Karpas-422 (cell line): ENCODE measurements at regions not wholly inside any gene's neighbourhood (a gene's known extent, or its start where the extent isn't known, plus 50 kb on each side); places are given as distances from the start of the nearest gene placed in this dataset.
"Not testable (repeated sequence)": the region's sequence is repeated elsewhere in the genome, so short reads cannot be mapped to it uniquely, and the experiment has no call there.

Experiments
- DNase-seq: peaks from one replicate; pipeline ENCODE4 v3.0.0-alpha.2; 2015
- H2AFZ ChIP-seq: fragments of 200-600 bp; sonication (generic); 2 replicates; pipeline ENCODE4 v1.6.1; 2014; ENCODE audit warnings: antibody characterized with exemption, low read length, mixed read lengths
- H3K27ac ChIP-seq: fragments of 200-600 bp; sonication (generic); 2 replicates; pipeline ENCODE4 v1.5.1; 2014; ENCODE audit warnings: mild to moderate bottlenecking, low read length, moderate library complexity
- H3K27me3 ChIP-seq: fragments of 200-600 bp; sonication (generic); 2 replicates; pipeline ENCODE4 v1.6.1; 2014; ENCODE audit warnings: low read length, mixed read lengths
- H3K36me3 ChIP-seq: fragments of 200-600 bp; sonication (generic); 2 replicates; pipeline ENCODE4 v1.6.1; 2014; ENCODE audit warnings: low read length, mixed read lengths; ENCODE audit not compliant: insufficient read depth
- H3K4me1 ChIP-seq: fragments of 200-600 bp; sonication (generic); 2 replicates; pipeline ENCODE4 v1.6.1; 2014; ENCODE audit warnings: mild to moderate bottlenecking, low read length, mixed read lengths
- H3K4me2 ChIP-seq: fragments of 200-600 bp; sonication (generic); 2 replicates; pipeline ENCODE4 v1.6.1; 2014; ENCODE audit warnings: low read length, low read depth, mild to moderate bottlenecking; ENCODE audit not compliant: poor library complexity, severe bottlenecking
- H3K4me3 ChIP-seq: fragments of 200-600 bp; sonication (generic); 2 replicates; pipeline ENCODE4 v1.5.1; 2014; ENCODE audit warnings: mild to moderate bottlenecking, antibody characterized with exemption, low read length, mixed read lengths
- H3K79me2 ChIP-seq: fragments of 200-600 bp; sonication (generic); 2 replicates; pipeline ENCODE4 v1.6.1; 2014; ENCODE audit warnings: mild to moderate bottlenecking, low read length, mixed read lengths
- H3K9ac ChIP-seq: fragments of 200-600 bp; sonication (generic); 2 replicates; pipeline ENCODE4 v1.6.0; 2014; ENCODE audit warnings: low read length
- H3K9me2 ChIP-seq: fragments of 200-600 bp; sonication (generic), shearing (Covaris generic); replicated peaks from 2 replicates; pipeline ENCODE4 v1.6.0; 2014; ENCODE audit warnings: mild to moderate bottlenecking, low read length, moderate library complexity; ENCODE audit not compliant: insufficient read depth
- H3K9me3 ChIP-seq: fragments of 300-700, 200-600 bp; sonication (generic); 2 replicates; pipeline ENCODE4 v1.6.1; 2014; ENCODE audit warnings: low read length, mixed read lengths
- H4K20me1 ChIP-seq: fragments of 200-600 bp; sonication (generic); 2 replicates; pipeline ENCODE4 v1.6.1; 2014; ENCODE audit warnings: mild to moderate bottlenecking, antibody characterized with exemption, low read length, low read depth; ENCODE audit not compliant: insufficient read depth

- H3K9ac ChIP-seq, result no peak overlapping the region
- H3K4me2 ChIP-seq, result no peak overlapping the region
- no peaks in the 10 kb centered on the region for H3K79me2 ChIP-seq
- no peaks in the 10 kb centered on the region for H3K27me3 ChIP-seq
- H3K27ac ChIP-seq, result no peak overlapping the region
- no peaks in the 10 kb centered on the region for H3K9me2 ChIP-seq
- H3K4me3 ChIP-seq, result no peak overlapping the region
- H4K20me1 ChIP-seq, result no peaks in the 10 kb centered on the region
- no peak for DNase-seq
- H2AFZ ChIP-seq, result no peak overlapping the region
- H3K4me1 ChIP-seq, result no peaks in the 10 kb centered on the region
- H3K9me3 ChIP-seq, result no peaks in the 10 kb centered on the region
- no peaks in the 10 kb centered on the region for H3K36me3 ChIP-seq
These were observed 267.0 kb upstream of the TCERG1L start for GRCh38 chr10:131578472-131578970.

- Histone ChIP-seq H3K4me1 (no peaks in the 10 kb centered on the region), H3K36me3 (no peaks in the 10 kb centered on the region), H2AFZ (no peak overlapping the region), H3K79me2 (no peaks in the 10 kb centered on the region), H3K27ac (no peak overlapping the region), H3K4me3 (no peak overlapping the region), H3K9ac (no peak overlapping the region), H4K20me1 (no peaks in the 10 kb centered on the region), H3K4me2 (no peak overlapping the region), H3K27me3 (no peaks in the 10 kb centered on the region), H3K9me3 (no peaks in the 10 kb centered on the region), H3K9me2 (no peaks in the 10 kb centered on the region)
- no peak for DNase-seq
These were observed 267.9 kb upstream of the TCERG1L start for GRCh38 chr10:131579251-131580071.

- no peak overlapping the region for H3K9ac ChIP-seq
- no peaks in the 10 kb centered on the region for H3K79me2 ChIP-seq
- no peak overlapping the region for H3K4me3 ChIP-seq
- no peaks in the 10 kb centered on the region for H3K36me3 ChIP-seq
- no peak overlapping the region for H3K27ac ChIP-seq
- no peaks in the 10 kb centered on the region for H4K20me1 ChIP-seq
- H3K9me3 ChIP-seq, result no peaks in the 10 kb centered on the region
- no peak overlapping the region for H3K4me2 ChIP-seq
- no peaks in the 10 kb centered on the region for H3K4me1 ChIP-seq
- no peaks in the 10 kb centered on the region for H3K27me3 ChIP-seq
- H2AFZ ChIP-seq, result no peak overlapping the region
- DNase-seq, result no peak
- no peaks in the 10 kb centered on the region for H3K9me2 ChIP-seq
These were observed 268.6 kb upstream of the TCERG1L start for GRCh38 chr10:131580076-131580652.

- Histone ChIP-seq H4K20me1 (no peaks in the 10 kb centered on the region), H3K79me2 (no peaks in the 10 kb centered on the region), H2AFZ (no peak overlapping the region), H3K27ac (no peak overlapping the region), H3K9ac (no peak overlapping the region), H3K9me2 (no peaks in the 10 kb centered on the region), H3K4me2 (no peak overlapping the region), H3K27me3 (no peaks in the 10 kb centered on the region), H3K36me3 (no peaks in the 10 kb centered on the region), H3K4me3 (no peak overlapping the region), H3K4me1 (no peaks in the 10 kb centered on the region), H3K9me3 (no peaks in the 10 kb centered on the region)
- DNase-seq, result no peak
These were observed 269.2 kb upstream of the TCERG1L start for GRCh38 chr10:131580674-131581073.

GRCh38 chr10:131581547-131581946 is 270.0 kb upstream of the TCERG1L start:
- not testable (repeated sequence) for H3K4me1 ChIP-seq, H3K4me3 ChIP-seq, H3K36me3 ChIP-seq, DNase-seq, H3K9ac ChIP-seq, H2AFZ ChIP-seq, H3K27me3 ChIP-seq, H3K4me2 ChIP-seq, H3K79me2 ChIP-seq, H4K20me1 ChIP-seq, H3K9me2 ChIP-seq, H3K9me3 ChIP-seq, H3K27ac ChIP-seq

GRCh38 chr10:131584287-131584686 is 272.8 kb upstream of the TCERG1L start:
- H3K27ac ChIP-seq, result no peak overlapping the region
- no peaks in the 10 kb centered on the region for H3K9me2 ChIP-seq
- no peaks in the 10 kb centered on the region for H4K20me1 ChIP-seq
- no peak for DNase-seq
- H2AFZ ChIP-seq, result no peak overlapping the region
- H3K4me3 ChIP-seq, result no peak overlapping the region
- H3K4me1 ChIP-seq, result no peaks in the 10 kb centered on the region
- H3K27me3 ChIP-seq, result no peaks in the 10 kb centered on the region
- H3K9ac ChIP-seq, result no peak overlapping the region
- no peaks in the 10 kb centered on the region for H3K36me3 ChIP-seq
- H3K4me2 ChIP-seq, result no peak overlapping the region
- H3K9me3 ChIP-seq, result no peaks in the 10 kb centered on the region
- H3K79me2 ChIP-seq, result no peaks in the 10 kb centered on the region

GRCh38 chr10:131585761-131586160 is 274.2 kb upstream of the TCERG1L start:
- no peaks in the 10 kb centered on the region for H3K9me3 ChIP-seq
- no peak overlapping the region for H3K9ac ChIP-seq
- no peak overlapping the region for H3K4me3 ChIP-seq
- H4K20me1 ChIP-seq, result no peaks in the 10 kb centered on the region
- H3K27me3 ChIP-seq, result no peaks in the 10 kb centered on the region
- no peak overlapping the region for H3K4me2 ChIP-seq
- no peaks in the 10 kb centered on the region for H3K36me3 ChIP-seq
- no peaks in the 10 kb centered on the region for H3K9me2 ChIP-seq
- H3K79me2 ChIP-seq, result no peaks in the 10 kb centered on the region
- no peak for DNase-seq
- no peak overlapping the region for H3K27ac ChIP-seq
- no peaks in the 10 kb centered on the region for H3K4me1 ChIP-seq
- H2AFZ ChIP-seq, result no peak overlapping the region

- no peak for DNase-seq
- H3K79me2 ChIP-seq, result no peaks in the 10 kb centered on the region
- no peaks in the 10 kb centered on the region for H3K36me3 ChIP-seq
- no peaks in the 10 kb centered on the region for H3K9me2 ChIP-seq
- no peak overlapping the region for H3K4me2 ChIP-seq
- no peaks in the 10 kb centered on the region for H3K9me3 ChIP-seq
- no peaks in the 10 kb centered on the region for H3K27me3 ChIP-seq
- H4K20me1 ChIP-seq, result no peaks in the 10 kb centered on the region
- H3K4me3 ChIP-seq, result no peak overlapping the region
- no peak overlapping the region for H3K9ac ChIP-seq
- no peak overlapping the region for H2AFZ ChIP-seq
- H3K27ac ChIP-seq, result no peak overlapping the region
- no peaks in the 10 kb centered on the region for H3K4me1 ChIP-seq
These were observed 275.4 kb upstream of the TCERG1L start for GRCh38 chr10:131586958-131587357.
